ENCODE measurements at regions not wholly inside any gene's neighbourhood (a gene's known extent, or its start where the extent isn't known, plus 50 kb on each side); places are given as distances from the start of the nearest gene placed in this dataset.

DNA sequence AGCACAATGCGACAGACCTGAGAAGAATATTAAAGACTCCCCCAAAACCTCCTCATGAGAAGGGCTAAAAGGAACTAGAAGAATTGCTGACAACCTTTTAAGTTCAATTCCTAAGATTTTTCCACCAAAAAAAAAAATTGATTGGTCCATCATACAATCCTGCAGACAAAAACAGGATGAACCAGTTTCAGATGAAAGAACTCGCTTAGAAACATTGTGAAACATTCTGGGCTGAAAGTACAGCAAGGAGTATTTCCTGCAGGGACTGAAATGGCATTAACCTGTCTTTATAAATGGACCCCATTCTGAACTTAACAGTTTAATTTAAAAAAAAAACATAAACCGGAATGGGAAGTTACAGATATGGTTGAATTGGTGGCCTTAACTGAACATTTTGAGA, 96.0 kb upstream of the FAM174B start:
- TF ChIP-seq, protein P1, sequence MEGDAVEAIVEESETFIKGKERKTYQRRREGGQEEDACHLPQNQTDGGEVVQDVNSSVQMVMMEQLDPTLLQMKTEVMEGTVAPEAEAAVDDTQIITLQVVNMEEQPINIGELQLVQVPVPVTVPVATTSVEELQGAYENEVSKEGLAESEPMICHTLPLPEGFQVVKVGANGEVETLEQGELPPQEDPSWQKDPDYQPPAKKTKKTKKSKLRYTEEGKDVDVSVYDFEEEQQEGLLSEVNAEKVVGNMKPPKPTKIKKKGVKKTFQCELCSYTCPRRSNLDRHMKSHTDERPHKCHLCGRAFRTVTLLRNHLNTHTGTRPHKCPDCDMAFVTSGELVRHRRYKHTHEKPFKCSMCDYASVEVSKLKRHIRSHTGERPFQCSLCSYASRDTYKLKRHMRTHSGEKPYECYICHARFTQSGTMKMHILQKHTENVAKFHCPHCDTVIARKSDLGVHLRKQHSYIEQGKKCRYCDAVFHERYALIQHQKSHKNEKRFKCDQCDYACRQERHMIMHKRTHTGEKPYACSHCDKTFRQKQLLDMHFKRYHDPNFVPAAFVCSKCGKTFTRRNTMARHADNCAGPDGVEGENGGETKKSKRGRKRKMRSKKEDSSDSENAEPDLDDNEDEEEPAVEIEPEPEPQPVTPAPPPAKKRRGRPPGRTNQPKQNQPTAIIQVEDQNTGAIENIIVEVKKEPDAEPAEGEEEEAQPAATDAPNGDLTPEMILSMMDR (IDR thresholded peaks at IDR 0.05), result no peak
- no peak for TF ChIP-seq POLR2A (IDR thresholded peaks at IDR 0.05)
